ENCODE measurements at regions not wholly inside any gene's neighbourhood (a gene's known extent, or its start where the extent isn't known, plus 50 kb on each side); places are given as distances from the start of the nearest gene placed in this dataset.

GRCh38 chr3:193928354-193929209 is 207.4 kb upstream of the HES1 start:
- Histone ChIP-seq H3K27me3 (replicated peaks in 1 of 7) (no peaks in the 10 kb centered on the region), H3K27ac (no peak overlapping the region), H3K9me3 (peaks cover 0 to 18% (median 11%) of the 10 kb centered on the region in 8 donors), H3K36me3 (no peaks in the 10 kb centered on the region), H3K4me3 (no peak overlapping the region), H3K4me1 (peaks cover 0 to 7% (median 0%) of the 10 kb centered on the region in 6 donors)
- WGBS, 5 donors, result 83 to 89% (median 85%) methylated on average over 7 of the region's 7 CpGs
- no peak for TF ChIP-seq POLR2AphosphoS5 (IDR thresholded peaks at IDR 0.05)
- TF ChIP-seq POLR2A (IDR thresholded peaks at IDR 0.05), result no peak
- TF ChIP-seq CTCF (IDR thresholded peaks at IDR 0.05 in 8 of 11, conservative IDR thresholded peaks at IDR 0.05 in 3 of 11), result no peak
- intact Hi-C loops (cut with DNase I; ENCODE audit: low total_unique reads), result no loop called here
- no peak for DNase-seq

GRCh38 chr3:193929373-193929772 is 206.6 kb upstream of the HES1 start:
- intact Hi-C loops (cut with DNase I; ENCODE audit: low total_unique reads), result no loop called here
- WGBS, 5 donors, result 89 to 96% (median 92%) methylated on average over 5 of the region's 5 CpGs
- Histone ChIP-seq H3K27ac (no peak overlapping the region), H3K9me3 (peaks cover 0 to 10% (median 3%) of the 10 kb centered on the region in 8 donors), H3K27me3 (replicated peaks in 1 of 7) (no peaks in the 10 kb centered on the region), H3K4me1 (peaks cover 0 to 7% (median 0%) of the 10 kb centered on the region in 6 donors), H3K36me3 (no peaks in the 10 kb centered on the region), H3K4me3 (no peak overlapping the region)
- TF ChIP-seq POLR2AphosphoS5 (IDR thresholded peaks at IDR 0.05) (no peak), POLR2A (IDR thresholded peaks at IDR 0.05) (no peak), CTCF (IDR thresholded peaks at IDR 0.05 in 8 of 11, conservative IDR thresholded peaks at IDR 0.05 in 3 of 11) (no peak)
- DNase-seq, result no peak

- Histone ChIP-seq H3K36me3 (no peaks in the 10 kb centered on the region), H3K4me1 (peaks cover 0 to 7% (median 0%) of the 10 kb centered on the region in 6 donors), H3K27me3 (replicated peaks in 1 of 7) (no peaks in the 10 kb centered on the region), H3K9me3 (peaks cover 0 to 3% (median 0%) of the 10 kb centered on the region in 8 donors), H3K4me3 (no peak overlapping the region), H3K27ac (no peak overlapping the region)
- DNase-seq, result no peak
- 81 to 86% (median 85%) methylated on average over 7 of the region's 7 CpGs for WGBS, 5 donors
- TF ChIP-seq POLR2AphosphoS5 (IDR thresholded peaks at IDR 0.05) (no peak), CTCF (IDR thresholded peaks at IDR 0.05 in 8 of 11, conservative IDR thresholded peaks at IDR 0.05 in 3 of 11) (no peak), POLR2A (IDR thresholded peaks at IDR 0.05) (no peak)
- intact Hi-C loops (cut with DNase I; ENCODE audit: low total_unique reads), result no loop called here
Observed at GRCh38 chr3:193929921-193930646, 205.9 kb upstream of the HES1 start.

- no peak for DNase-seq
- intact Hi-C loops (cut with DNase I; ENCODE audit: low total_unique reads), result no loop called here
- Histone ChIP-seq H3K27me3 (replicated peaks in 1 of 7) (no peaks in the 10 kb centered on the region), H3K9me3 (no peaks in the 10 kb centered on the region), H3K4me3 (no peak overlapping the region), H3K27ac (no peak overlapping the region), H3K36me3 (no peaks in the 10 kb centered on the region), H3K4me1 (peaks cover 0 to 7% (median 0%) of the 10 kb centered on the region in 6 donors)
- TF ChIP-seq POLR2A (IDR thresholded peaks at IDR 0.05), result no peak
- no peak for TF ChIP-seq CTCF (IDR thresholded peaks at IDR 0.05 in 8 of 11, conservative IDR thresholded peaks at IDR 0.05 in 3 of 11)
- TF ChIP-seq POLR2AphosphoS5 (IDR thresholded peaks at IDR 0.05), result no peak
- WGBS, 5 donors, result 72 to 84% (median 75%) methylated on average over 2 of the region's 2 CpGs
Observed at GRCh38 chr3:193932136-193932535, 203.8 kb upstream of the HES1 start.
